ENCODE measurements at regions not wholly inside any gene's neighbourhood (a gene's known extent, or its start where the extent isn't known, plus 50 kb on each side); places are given as distances from the start of the nearest gene placed in this dataset.

DNA sequence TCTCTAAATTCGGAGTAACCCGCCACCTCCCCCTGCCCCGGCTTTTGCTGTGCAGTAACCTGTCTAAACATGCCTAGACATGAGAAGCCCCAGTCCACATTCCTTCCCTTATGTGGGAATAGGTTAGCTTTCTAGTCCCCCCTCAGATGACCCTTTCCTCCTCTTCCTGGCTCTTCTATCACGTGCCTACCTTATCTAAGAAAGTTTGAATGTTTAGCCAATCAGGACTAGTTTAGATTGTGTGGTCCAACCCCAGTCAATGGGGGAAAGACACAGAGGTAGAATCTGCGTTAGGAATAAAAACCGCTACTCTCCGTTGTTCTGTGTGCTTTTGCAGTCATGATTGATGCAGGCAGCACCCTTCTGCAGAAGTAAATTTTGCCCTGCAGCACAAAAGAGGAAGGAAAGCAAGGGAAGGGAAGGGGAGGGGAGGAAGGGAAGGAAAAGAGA lies 69.0 kb upstream of the CD93 start:
- DNase-seq (ENCODE audit: low read depth in 4 of 4, low spot score in 3 of 4), result no peak

DNA sequence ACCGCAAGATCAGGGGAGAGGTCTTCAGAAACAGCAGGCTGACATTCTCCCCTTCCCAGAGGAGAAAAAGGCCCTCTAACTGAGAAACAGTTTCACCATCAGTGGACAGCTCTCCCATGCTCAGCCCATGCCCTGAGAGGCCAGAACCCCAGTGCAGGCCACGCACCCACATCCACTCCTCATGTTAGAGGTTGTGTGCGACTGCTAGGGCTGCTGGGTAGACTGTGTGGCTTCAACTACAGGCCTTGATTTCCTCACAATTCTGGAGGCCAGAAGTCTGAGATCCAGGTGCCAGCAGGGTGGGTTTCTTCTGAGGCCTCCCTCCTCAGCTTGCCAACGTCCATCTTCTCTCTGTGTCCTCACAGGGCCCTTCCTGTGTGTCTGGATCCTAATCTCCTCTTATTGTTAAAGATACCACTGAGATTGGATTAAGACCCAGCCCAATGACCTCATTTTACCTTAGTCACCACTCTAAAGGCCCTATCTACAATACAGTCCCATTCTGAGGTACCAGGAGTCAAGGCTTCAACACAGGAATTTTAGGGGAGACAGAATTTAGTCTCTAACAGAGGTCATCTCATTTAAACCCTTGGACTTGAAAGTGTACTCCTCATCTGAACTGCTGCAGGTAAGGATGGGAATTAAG lies 67.7 kb upstream of the CD93 start:
- no peak for DNase-seq (ENCODE audit: low read depth in 4 of 4, low spot score in 3 of 4)

DNA sequence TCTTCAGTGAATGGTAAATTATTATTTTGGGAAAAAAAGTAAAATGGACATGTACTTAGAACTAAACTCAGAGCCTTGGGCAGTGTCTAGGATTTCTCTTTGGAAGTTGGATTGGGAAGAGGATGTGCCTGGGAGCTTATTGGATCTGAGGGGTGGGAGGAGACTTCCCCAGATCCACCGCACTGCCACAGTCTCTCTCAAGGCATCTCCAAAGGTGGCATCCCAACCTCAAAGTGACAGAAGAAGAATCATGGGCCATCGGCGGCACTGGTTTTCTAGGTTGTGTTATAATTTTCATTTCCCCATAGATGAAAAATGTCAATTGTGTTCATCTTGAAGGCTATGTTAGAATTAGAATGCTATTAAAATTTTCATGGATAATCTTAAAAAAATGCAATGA lies 66.8 kb upstream of the CD93 start:
- no peak for DNase-seq (ENCODE audit: low read depth in 4 of 4, low spot score in 3 of 4)

DNA sequence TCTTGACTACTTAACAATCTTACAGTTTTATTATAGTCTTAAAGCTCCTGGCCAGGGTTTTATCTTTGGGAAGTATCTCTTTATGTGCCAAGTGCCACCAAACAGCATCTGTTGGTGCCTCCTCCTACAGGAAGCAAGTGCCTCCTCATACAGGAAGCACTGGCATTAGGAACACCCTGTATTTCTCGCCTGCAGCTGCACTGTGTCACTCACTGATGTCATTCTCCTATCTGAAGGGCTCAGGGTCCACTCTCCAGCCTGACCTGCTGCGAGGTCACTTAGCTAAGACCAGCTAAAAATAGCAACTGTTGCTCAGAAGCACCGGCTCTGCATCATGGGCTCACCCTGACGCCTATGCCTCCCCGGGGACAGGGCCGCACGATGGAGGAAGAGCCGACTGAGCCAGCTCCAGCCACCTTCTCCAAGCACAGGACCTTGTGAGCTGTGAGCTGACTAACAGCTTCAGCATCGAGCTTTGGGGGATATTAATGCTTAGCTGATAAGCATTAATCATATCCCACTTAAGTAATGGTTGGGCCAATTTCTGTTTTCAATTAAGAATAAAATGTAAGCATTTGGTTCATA lies 66.3 kb upstream of the CD93 start:
- no peak for DNase-seq (ENCODE audit: low read depth in 4 of 4, low spot score in 3 of 4)

DNA sequence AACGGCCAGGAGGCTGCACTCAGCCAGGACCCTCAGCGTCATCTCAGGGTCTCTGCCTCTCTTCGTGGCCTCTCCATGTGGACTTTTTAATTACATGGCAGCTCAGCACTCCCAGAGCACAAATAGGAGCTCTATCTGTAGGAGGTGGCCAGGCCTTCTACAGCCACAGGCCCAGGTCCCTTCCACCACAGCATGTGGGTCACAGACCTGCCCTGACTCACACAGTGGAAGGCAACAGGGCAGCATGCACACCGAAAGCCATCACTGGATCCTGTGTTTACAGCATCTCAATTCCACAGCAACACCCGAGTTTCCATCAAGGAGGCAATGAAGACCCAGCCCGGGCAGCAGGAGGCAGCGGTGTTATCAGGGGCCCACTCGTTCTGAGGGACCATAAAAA lies 65.8 kb upstream of the CD93 start:
- DNase-seq (ENCODE audit: low read depth in 4 of 4, low spot score in 3 of 4), result no peak

DNA sequence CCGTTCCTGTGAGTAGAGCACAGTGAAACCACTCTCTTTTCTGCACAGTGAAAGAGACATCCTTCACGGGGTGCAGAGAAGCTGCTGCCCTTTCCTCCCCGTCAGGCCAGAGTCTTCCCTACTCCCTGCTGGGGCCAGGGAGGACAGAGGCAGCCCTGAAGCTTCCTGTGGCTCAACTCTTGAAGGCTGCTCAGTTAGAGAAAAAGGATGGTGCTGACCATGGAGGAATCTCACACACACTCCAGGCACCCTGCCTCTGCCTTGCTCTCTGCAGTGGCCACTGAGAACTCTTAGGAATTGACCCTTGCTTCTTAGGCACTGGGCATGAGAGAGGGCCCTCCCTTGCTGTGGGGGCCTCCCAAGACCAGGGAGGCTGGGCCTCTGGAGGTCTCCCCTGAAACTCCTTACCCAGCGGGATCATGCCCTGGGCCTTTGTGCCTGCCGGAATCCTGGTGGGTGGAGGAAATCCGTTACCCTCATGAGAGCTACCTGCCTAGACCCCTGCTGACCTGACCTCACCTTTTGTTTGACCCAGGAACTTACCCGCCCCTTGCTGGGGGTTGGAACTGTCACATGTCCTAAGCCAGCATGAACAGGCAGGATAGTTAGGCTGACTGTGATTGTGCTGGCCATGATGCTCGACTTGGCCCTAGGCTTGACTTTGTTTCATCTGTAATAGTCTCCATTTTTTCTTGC lies 65.0 kb upstream of the CD93 start:
- no peak for DNase-seq (ENCODE audit: low read depth in 4 of 4, low spot score in 3 of 4)

DNA sequence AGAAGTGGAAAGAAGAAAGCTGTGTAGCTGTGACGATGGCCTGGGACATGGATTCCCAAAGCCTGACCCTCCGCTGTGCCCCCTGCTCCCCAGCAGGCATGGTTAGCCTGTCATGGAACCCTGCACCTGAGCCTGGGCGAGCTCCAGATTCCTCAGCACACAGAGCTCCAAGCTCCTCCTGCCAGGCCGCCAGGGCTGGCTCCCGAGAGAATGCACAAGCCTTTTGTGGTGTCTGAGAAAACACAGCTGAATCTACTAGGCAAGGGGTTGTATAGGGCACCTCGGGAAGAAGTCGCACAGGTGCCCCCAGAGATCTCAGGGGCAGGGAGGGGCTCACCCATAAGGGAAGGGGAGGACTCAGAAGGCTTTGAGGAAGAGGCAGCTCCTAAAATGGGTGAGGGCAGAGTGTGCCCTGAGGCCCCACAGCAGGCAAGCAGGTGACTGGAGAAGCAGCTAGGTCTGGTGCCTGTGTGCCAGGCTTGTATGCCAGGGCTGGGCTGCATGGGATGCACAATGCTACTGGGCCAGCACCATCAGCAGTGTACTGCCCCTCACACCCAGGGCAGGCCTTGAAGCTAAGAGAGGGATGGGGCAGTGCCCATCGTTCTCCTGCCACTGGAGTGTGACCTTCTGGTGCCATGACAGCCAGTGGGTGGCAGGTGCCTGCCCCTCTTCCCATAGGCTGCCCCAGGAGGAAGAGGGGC lies 64.3 kb upstream of the CD93 start:
- DNase-seq (ENCODE audit: low read depth in 4 of 4, low spot score in 3 of 4), result no peak

DNA sequence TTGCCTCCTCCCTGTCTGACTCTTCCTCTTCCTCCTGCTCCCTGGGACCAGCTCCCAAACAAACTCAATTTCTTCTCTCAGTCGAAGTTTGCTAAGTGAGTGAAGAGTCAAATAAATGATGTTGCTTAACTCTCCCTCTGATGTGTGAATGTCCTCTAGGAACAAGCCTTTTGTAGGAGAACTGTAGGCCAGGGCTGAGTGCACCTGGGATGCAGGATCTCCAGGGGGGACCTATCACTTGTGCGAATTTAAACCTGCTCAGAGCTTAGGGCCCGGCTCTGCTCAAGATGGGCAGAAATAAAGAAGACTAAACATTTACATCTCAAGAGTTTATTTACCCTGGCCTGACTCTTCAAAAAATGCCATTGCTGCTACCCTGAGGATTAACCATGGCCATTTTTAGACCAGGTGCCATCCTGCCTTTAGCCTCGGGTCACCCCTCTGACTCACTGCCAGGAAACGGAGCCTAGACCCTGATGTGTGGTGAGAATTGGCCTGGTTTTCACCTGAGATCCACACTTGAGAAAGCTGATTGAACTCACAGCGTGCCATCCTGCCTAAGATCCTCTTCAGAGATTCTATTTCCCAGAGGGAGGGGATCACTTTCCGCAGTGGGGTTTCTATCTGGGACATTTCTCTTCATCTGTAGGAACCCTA lies 63.6 kb upstream of the CD93 start:
- no peak for DNase-seq (ENCODE audit: low read depth in 4 of 4, low spot score in 3 of 4)

DNA sequence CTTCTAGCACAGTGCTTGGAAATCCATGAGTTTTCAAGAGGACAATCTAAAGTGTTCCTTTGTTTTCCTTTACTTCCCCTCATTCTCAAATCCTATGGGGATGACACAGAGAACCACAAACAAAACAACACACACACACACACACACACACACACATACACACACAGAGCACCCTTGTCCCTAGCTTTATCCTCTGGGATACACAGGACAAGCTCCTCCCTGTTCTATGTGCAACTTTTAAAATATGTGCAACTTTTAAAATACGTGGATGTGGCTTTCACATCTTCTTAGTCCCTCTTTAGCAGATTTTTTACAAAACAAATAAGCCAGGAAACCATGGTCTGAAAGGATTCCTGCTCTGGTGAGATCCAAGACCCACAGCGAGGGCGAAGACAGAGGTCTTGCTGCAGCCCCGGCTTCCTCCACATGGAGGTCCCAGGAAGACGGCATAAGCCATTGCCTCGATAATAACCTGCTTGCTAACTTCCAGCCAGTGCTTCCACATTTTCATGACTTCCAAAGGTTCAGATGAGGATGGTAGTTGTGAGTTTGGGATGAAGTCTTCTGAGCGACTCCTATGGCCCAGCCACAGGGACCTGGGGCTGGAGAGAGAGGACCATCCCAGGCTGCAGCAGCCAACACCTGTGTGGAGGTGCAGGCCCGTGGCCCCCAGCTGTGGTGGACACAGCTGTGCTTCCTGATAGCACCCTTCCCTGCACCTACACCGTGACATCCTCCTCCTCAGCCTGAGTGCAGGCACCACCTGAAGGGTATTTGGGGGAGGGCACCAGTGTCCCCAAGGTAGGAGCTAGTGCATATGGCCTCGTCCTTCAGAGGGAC lies 62.8 kb upstream of the CD93 start:
- no peak for DNase-seq (ENCODE audit: low read depth in 4 of 4, low spot score in 3 of 4)

DNA sequence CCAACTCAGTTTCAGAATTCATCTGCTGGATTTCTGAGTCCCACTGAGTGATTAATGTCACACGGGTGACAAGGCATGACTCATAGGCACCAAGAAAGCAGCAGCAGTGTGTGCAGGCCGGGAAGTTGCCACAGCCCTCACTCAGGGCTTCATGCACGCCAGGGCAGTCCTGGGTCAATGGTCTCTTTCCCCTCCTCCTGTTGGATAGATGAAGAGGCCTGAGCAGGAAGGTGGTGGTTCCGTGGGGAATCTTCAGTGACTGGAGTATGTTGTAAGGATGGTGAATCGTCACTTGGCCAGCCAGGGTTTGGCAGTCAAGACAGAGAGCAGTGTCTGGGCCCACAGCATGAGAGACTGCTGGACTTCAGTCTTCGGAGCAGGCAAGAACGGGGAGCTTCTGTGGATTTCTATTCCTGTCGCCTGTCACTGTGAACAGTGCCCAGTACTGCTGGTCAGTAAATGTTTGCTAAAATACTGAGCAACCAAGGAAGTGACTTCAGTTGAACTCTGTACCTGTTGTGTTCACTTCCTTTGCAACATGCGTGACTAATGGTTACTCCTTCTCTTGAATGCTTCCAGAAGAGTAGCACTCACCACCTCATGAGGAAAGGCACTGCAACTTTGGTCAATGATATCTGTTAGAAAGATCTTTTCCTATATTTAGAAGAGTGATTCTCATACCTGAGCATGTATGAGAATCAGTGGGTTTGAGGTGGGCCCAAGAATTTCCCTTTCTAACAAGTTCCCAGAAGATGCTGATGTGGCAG lies 62.0 kb upstream of the CD93 start:
- no peak for DNase-seq (ENCODE audit: low read depth in 4 of 4, low spot score in 3 of 4)

DNA sequence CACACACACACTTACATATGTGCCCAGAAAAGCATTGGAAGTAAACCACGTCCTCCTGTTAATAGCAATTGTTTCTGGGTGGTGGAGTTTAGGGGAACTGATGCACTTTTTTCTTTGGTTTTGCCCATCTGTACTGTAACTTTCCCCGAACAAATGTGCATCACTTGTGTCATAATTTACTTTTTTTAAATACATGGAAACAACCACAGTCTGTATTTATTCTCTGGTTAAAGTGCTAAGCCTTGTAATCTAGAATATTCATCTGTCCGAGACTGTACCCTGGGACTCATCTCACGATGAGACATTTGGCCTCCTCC lies 61.5 kb upstream of the CD93 start:
- DNase-seq (ENCODE audit: low read depth in 4 of 4, low spot score in 3 of 4), result no peak

DNA sequence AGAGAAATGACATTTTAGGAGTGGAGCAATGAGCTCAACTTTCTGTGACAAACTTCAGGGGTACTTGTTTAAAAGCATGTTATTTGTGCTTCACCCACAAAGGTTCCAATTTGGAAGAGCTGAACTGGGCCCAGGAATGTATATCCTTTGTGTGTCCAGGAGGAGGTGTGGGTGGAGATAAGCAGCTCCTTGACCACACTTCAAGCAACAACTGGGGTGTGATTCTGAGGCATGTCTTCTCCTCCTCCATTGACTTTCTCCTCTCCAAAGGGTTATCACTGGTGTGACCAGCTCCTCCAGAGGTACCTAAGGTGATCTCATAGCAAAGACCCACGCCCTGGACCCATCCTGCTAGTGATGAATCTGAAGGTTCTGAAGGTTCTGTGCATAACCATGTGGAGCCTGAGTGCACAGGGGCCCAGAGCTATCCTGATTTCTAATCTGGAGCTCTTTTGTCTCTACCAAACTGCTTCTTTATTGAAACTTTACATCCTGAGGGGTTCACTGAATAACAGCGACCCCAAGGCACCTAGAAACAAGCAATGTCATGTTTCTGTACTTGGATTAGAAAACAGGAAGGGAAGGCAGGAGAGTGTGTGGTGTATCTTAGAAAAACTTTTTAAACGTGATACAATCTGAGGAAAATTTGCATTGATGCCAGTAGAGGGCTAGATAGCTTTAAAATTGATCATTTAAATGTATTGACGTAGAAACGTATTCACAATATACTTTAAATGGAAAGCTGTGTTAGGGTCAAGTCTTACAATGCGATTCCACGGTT lies 60.9 kb upstream of the CD93 start:
- no peak for DNase-seq (ENCODE audit: low read depth in 4 of 4, low spot score in 3 of 4)

DNA sequence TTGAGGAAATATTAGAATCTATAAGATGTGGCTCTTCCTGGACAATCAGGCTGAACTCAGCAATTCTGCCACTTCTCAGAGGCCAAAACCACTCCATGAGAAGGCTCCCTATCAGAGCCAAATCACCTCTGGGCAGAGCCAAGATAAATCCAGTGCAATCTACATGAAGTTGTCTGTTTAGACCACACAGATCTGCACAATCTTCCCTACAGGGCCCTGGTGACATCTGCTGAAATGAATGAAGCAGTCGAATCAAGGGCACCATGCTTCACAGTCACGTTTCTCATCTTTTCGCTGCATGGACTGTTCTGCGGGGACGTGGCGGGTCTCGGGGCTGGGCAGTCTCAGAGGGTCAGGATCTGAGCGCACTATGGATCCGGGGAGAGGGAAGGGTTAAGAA lies 60.1 kb upstream of the CD93 start:
- no peak for DNase-seq (ENCODE audit: low read depth in 4 of 4, low spot score in 3 of 4)

DNA sequence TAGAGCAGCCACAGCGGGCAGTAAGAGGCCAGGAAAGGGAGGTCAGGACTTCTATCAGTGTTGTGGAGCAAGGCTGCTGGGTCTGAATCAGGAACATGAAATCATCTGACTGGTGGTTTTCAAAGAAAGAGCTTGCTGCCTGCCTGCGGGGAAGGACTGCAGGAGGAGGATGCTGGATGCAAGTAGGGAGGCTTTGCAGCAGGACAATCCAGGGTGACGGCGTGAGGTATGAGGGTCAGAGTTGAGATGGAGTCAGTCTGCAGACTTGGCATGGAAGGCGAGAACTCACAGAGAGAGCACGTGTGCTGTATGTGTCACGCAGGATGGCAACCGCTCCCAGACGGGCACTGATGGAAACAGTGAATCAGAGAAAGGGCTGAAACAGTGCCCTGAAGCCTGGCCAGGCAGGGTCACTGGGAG lies 59.2 kb upstream of the CD93 start:
- DNase-seq (ENCODE audit: low read depth in 4 of 4, low spot score in 3 of 4), result no peak

DNA sequence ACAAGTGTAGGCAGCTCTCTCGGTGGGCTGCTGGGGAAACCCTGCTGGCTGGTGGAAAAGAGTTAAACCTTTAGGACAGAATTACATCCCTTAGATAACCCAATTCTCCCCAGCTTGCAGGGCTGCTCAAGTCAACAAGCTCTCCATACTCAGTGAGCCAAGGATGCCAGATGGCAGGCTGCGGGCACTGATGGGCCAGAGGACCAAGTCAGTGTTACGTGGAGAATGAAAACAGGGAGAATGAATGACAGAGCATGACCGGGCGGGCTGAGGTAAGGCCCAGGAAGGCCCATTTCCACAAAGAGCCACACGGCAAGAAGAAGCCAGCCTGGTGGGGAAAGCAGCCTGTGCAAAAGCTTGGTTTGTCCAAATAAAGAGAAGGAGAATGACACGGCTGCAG lies 58.7 kb upstream of the CD93 start:
- DNase-seq (ENCODE audit: low read depth in 4 of 4, low spot score in 3 of 4), result no peak

DNA sequence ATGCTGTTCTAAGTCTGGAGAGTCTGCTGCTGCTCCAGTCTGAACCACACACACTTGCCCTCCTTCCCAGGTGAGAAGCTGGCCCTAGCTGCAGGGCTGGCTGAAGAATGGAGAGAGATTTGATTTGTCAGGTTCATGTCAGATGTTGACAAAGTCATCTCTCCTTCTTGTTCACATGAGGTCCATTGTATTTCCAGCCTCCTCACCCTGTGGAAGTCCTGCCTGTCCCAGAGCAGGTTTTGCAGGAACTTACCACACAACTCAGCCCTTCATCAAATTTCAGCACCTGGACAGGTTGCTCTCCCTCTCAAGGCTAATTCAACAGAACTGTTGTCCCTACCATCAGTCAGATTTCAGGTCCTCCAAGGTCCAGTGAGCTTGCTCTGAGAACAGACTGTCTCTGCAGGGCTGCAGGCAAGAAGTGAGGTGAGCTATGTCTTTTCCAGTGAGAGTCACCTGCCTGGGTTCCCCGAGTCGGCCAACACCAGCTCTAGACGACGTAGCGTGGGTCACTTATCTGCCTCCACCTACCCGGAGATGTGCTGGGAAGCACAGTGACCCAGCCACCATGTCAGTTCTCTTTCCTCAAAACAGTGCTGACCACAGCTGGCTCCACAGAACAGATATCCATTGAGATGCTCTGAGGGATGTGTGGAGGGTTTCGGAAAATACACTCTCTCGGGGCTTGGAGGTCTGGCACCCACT lies 58.0 kb upstream of the CD93 start:
- DNase-seq (ENCODE audit: low read depth in 4 of 4, low spot score in 3 of 4), result no peak

DNA sequence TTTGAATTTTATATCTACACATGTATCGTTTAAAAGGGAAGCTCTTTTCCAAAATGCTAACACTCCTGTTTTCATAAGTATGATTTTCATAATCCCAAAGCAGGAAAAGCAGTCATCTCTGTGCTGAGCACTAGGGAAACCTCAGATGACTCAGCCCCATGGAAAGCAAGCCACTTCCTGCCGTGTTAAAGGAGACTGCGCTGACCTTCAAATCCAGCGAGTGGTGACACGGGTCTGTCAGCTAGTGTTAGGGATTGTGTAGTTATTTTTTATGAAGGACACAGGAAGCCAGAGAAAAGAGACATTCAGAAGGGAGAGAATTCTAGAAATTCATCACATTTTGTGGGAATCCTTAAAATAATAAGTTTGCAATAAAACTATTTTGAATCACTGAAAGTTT lies 57.0 kb upstream of the CD93 start:
- no peak for DNase-seq (ENCODE audit: low read depth in 4 of 4, low spot score in 3 of 4)
